ENCODE measurements at regions not wholly inside any gene's neighbourhood (a gene's known extent, or its start where the extent isn't known, plus 50 kb on each side); places are given as distances from the start of the nearest gene placed in this dataset.

- peak; percentile 7 for TF ChIP-seq CTCF (IDR thresholded peaks at IDR 0.05; ENCODE audit: insufficient read depth, low read length, poor library complexity, severe bottlenecking)
- DNase-seq (ENCODE audit: extremely low read depth, insufficient read length) = no peak
- no peaks in the 10 kb centered on the region; the same call in 1 of the 2 replicates for H3K27me3 ChIP-seq (replicated peaks; ENCODE audit: control insufficient read depth, insufficient read depth, low read length)
Measured at GRCh38 chr2:121128741-121129659, 156.0 kb downstream of the TFCP2L1 start.

GRCh38 chr2:121129692-121130091 lies 155.3 kb downstream of the TFCP2L1 start:
- H3K27me3 ChIP-seq (replicated peaks; ENCODE audit: control insufficient read depth, insufficient read depth, low read length) = no peaks in the 10 kb centered on the region; the same call in 1 of the 2 replicates
- H3K36me3 ChIP-seq (ENCODE audit: control insufficient read depth, insufficient read depth, low read length) = no peaks in the 10 kb centered on the region
- TF ChIP-seq CTCF (IDR thresholded peaks at IDR 0.05; ENCODE audit: insufficient read depth, low read length, poor library complexity, severe bottlenecking) = no peak
- H3K4me3 ChIP-seq (replicated peaks; ENCODE audit: low read depth, low read length) = no peak overlapping the region
- no peak for DNase-seq (ENCODE audit: extremely low read depth, insufficient read length)

More at GRCh38 chr2:121128741-121129659, 156.0 kb downstream of the TFCP2L1 start:
- Histone ChIP-seq H3K4me3 (replicated peaks; ENCODE audit: low read depth, low read length) (no peak overlapping the region), H3K36me3 (ENCODE audit: control insufficient read depth, insufficient read depth, low read length) (no peaks in the 10 kb centered on the region)

GRCh38 chr2:121130301-121130850 lies 154.6 kb downstream of the TFCP2L1 start:
- Histone ChIP-seq H3K36me3 (ENCODE audit: control insufficient read depth, insufficient read depth, low read length) (no peaks in the 10 kb centered on the region), H3K27me3 (replicated peaks; ENCODE audit: control insufficient read depth, insufficient read depth, low read length) (no peaks in the 10 kb centered on the region; the same call in 1 of the 2 replicates), H3K4me3 (replicated peaks; ENCODE audit: low read depth, low read length) (no peak overlapping the region)
- DNase-seq (ENCODE audit: extremely low read depth, insufficient read length) = no peak
- no peak for TF ChIP-seq CTCF (IDR thresholded peaks at IDR 0.05; ENCODE audit: insufficient read depth, low read length, poor library complexity, severe bottlenecking)

GRCh38 chr2:121131375-121131774 lies 153.6 kb downstream of the TFCP2L1 start:
- Histone ChIP-seq H3K4me3 (replicated peaks; ENCODE audit: low read depth, low read length) (no peak overlapping the region), H3K36me3 (ENCODE audit: control insufficient read depth, insufficient read depth, low read length) (no peaks in the 10 kb centered on the region), H3K27me3 (replicated peaks; ENCODE audit: control insufficient read depth, insufficient read depth, low read length) (no peaks in the 10 kb centered on the region; the same call in 1 of the 2 replicates)
- no peak for TF ChIP-seq CTCF (IDR thresholded peaks at IDR 0.05; ENCODE audit: insufficient read depth, low read length, poor library complexity, severe bottlenecking)
- DNase-seq (ENCODE audit: extremely low read depth, insufficient read length) = no peak

- H3K27me3 ChIP-seq (replicated peaks; ENCODE audit: control insufficient read depth, insufficient read depth, low read length) = no peaks in the 10 kb centered on the region; the same call in 1 of the 2 replicates
- no peak for DNase-seq (ENCODE audit: extremely low read depth, insufficient read length)
- H3K4me3 ChIP-seq (replicated peaks; ENCODE audit: low read depth, low read length) = no peak overlapping the region
- no peak for TF ChIP-seq CTCF (IDR thresholded peaks at IDR 0.05; ENCODE audit: insufficient read depth, low read length, poor library complexity, severe bottlenecking)
- H3K36me3 ChIP-seq (ENCODE audit: control insufficient read depth, insufficient read depth, low read length) = no peaks in the 10 kb centered on the region
Measured at GRCh38 chr2:121132054-121132761, 152.8 kb downstream of the TFCP2L1 start.

All from GM06990 (cell line).